DND-41 (cell line): ENCODE measurements at regions not wholly inside any gene's neighbourhood (a gene's known extent, or its start where the extent isn't known, plus 50 kb on each side); places are given as distances from the start of the nearest gene placed in this dataset.

Experiments
- ATAC-seq: fragments of 200-7000 bp; cut with Tn5 transposase; 3 replicates; pipeline ENCODE4 v1.9.1; 2021; ENCODE audit warnings: low read depth; ENCODE audit not compliant: insufficient read depth
- DNase-seq: peaks from one replicate; pipeline ENCODE4 v3.0.0-alpha.2; 2020
- H2AFZ ChIP-seq: 2 replicates; pipeline ENCODE4 v1.6.0; 2012; ENCODE audit warnings: low read depth, low read length
- H3K27ac ChIP-seq: 2 replicates; pipeline ENCODE4 v1.5.1; 2012; ENCODE audit warnings: low read length, inconsistent platforms
- H3K27me3 ChIP-seq: fragments of 200-600 bp; sonication (generic); 2 replicates; pipeline ENCODE4 v1.6.0; 2012; ENCODE audit warnings: low read length, mild to moderate bottlenecking, inconsistent platforms; ENCODE audit not compliant: insufficient read depth, poor library complexity
- H3K36me3 ChIP-seq: 2 replicates; pipeline ENCODE4 v1.5.1; 2012; ENCODE audit warnings: low read length, inconsistent platforms; ENCODE audit not compliant: insufficient read depth
- H3K4me1 ChIP-seq: 2 replicates; pipeline ENCODE4 v1.5.1; 2012; ENCODE audit warnings: mild to moderate bottlenecking, low read length; ENCODE audit not compliant: insufficient read depth
- H3K4me2 ChIP-seq: 2 replicates; pipeline ENCODE4 v1.6.0; 2012; ENCODE audit warnings: mild to moderate bottlenecking, moderate library complexity, low read length, inconsistent platforms; ENCODE audit not compliant: insufficient read depth
- H3K4me3 ChIP-seq, 2 experiments: fragments of 200-600 bp in 1 of 2; shearing (Covaris generic) in 1 of 2; 2 replicates each; pipeline ENCODE4 v1.5.1; 2012 to 2016; ENCODE audit warnings: inconsistent platforms in 2 of 2, low read length in 2 of 2, mild to moderate bottlenecking in 2 of 2, low read depth in 1 of 2, moderate library complexity in 1 of 2
- H3K79me2 ChIP-seq: 2 replicates; pipeline ENCODE4 v1.6.0; 2012; ENCODE audit warnings: low read length, inconsistent platforms; ENCODE audit not compliant: insufficient read depth
- H3K9ac ChIP-seq: 2 replicates; pipeline ENCODE4 v1.6.0; 2012; ENCODE audit warnings: low read depth, mild to moderate bottlenecking, inconsistent platforms, low read length, moderate library complexity
- H3K9me3 ChIP-seq: 2 replicates; pipeline ENCODE4 v1.5.1; 2012; ENCODE audit warnings: low read length, moderate library complexity, mild to moderate bottlenecking, inconsistent platforms; ENCODE audit not compliant: insufficient read depth, severe bottlenecking
- H4K20me1 ChIP-seq: 2 replicates; pipeline ENCODE4 v1.6.0; 2012; ENCODE audit warnings: low read length; ENCODE audit not compliant: insufficient read depth
- CTCF ChIP-seq: IDR thresholded peaks from 2 replicates; pipeline ENCODE4 v1.5.1; 2012; ENCODE audit warnings: borderline replicate concordance, low read length, moderate library complexity, mild to moderate bottlenecking; ENCODE audit not compliant: poor library complexity, severe bottlenecking; ENCODE audit errors: extremely low read depth
- EZH2 ChIP-seq: IDR thresholded peaks from 3 replicates; pipeline ENCODE4 v1.6.1; 2012; ENCODE audit warnings: borderline replicate concordance, low read depth, mild to moderate bottlenecking, moderate library complexity, low read length, inconsistent platforms; ENCODE audit not compliant: severe bottlenecking

- no peak for ATAC-seq
- no peak for TF ChIP-seq EZH2
- no peak for TF ChIP-seq CTCF
- H2AFZ ChIP-seq: no peak overlapping the region
- H3K27ac ChIP-seq: no peak overlapping the region
- H3K27me3 ChIP-seq: no peaks in the 10 kb centered on the region
- H3K4me2 ChIP-seq: no peak overlapping the region
- H3K4me3 ChIP-seq: no peak overlapping the region
- no peaks in the 10 kb centered on the region for H4K20me1 ChIP-seq
- H3K79me2 ChIP-seq: no peaks in the 10 kb centered on the region
- DNase-seq: no peak
- no peak overlapping the region for H3K9ac ChIP-seq
- H3K9me3 ChIP-seq: no peaks in the 10 kb centered on the region
- peaks cover 18% of the 10 kb centered on the region for H3K4me1 ChIP-seq
- no peaks in the 10 kb centered on the region for H3K36me3 ChIP-seq
These were observed 405.3 kb upstream of the GALNT5 start for GRCh38 chr2:156852210-156852609.

GRCh38 chr2:156852681-156853080, 404.8 kb upstream of the GALNT5 start:
- no peaks in the 10 kb centered on the region for H3K9me3 ChIP-seq
- DNase-seq: no peak
- no peaks in the 10 kb centered on the region for H3K36me3 ChIP-seq
- H4K20me1 ChIP-seq: no peaks in the 10 kb centered on the region
- H3K9ac ChIP-seq: no peak overlapping the region
- H2AFZ ChIP-seq: no peak overlapping the region
- no peaks in the 10 kb centered on the region for H3K79me2 ChIP-seq
- H3K27ac ChIP-seq: no peak overlapping the region
- H3K4me2 ChIP-seq: no peak overlapping the region
- H3K4me3 ChIP-seq: no peak overlapping the region
- TF ChIP-seq CTCF: no peak
- no peak for TF ChIP-seq EZH2
- H3K4me1 ChIP-seq: peaks cover 18% of the 10 kb centered on the region
- no peaks in the 10 kb centered on the region for H3K27me3 ChIP-seq
- ATAC-seq: no peak

- H3K27me3 ChIP-seq: no peaks in the 10 kb centered on the region
- DNase-seq: no peak
These were observed 393.2 kb upstream of the GALNT5 start for GRCh38 chr2:156864325-156864724.

More at GRCh38 chr2:156864325-156864724, 393.2 kb upstream of the GALNT5 start:
- H3K4me1 ChIP-seq: no peaks in the 10 kb centered on the region
- TF ChIP-seq CTCF (no peak), EZH2 (no peak)
- H3K4me3 ChIP-seq: no peak overlapping the region
- H3K9ac ChIP-seq: no peak overlapping the region
- H4K20me1 ChIP-seq: no peaks in the 10 kb centered on the region
- H2AFZ ChIP-seq: no peak overlapping the region
- H3K79me2 ChIP-seq: no peaks in the 10 kb centered on the region
- H3K36me3 ChIP-seq: no peaks in the 10 kb centered on the region
- H3K27ac ChIP-seq: no peak overlapping the region
- H3K9me3 ChIP-seq: no peaks in the 10 kb centered on the region
- ATAC-seq: no peak
- no peak overlapping the region for H3K4me2 ChIP-seq
